Endothelial cell of umbilical vein (primary cell): ENCODE measurements at regions not wholly inside any gene's neighbourhood (a gene's known extent, or its start where the extent isn't known, plus 50 kb on each side); places are given as distances from the start of the nearest gene placed in this dataset.

Experiments used
- CTCF ChIP-seq, 2 donors: IDR thresholded peaks; 1 replicate in 1 of 2; 2 replicates in 1 of 2; pipeline ENCODE4 v1.5.1; 2011; ENCODE audit warnings: low read length in 2 of 2, mild to moderate bottlenecking in 2 of 2, moderate library complexity in 2 of 2, control low read depth in 1 of 2, inconsistent platforms in 1 of 2, low read depth in 1 of 2; ENCODE audit not compliant: insufficient read depth in 1 of 2; ENCODE audit errors: extremely low read depth in 1 of 2
- EZH2 ChIP-seq: IDR thresholded peaks from 2 replicates; pipeline ENCODE4 v1.6.1; 2012; ENCODE audit warnings: borderline replicate concordance, low read depth, mild to moderate bottlenecking, moderate library complexity, low read length, inconsistent platforms; ENCODE audit not compliant: severe bottlenecking
- JUN ChIP-seq: IDR thresholded peaks from 2 replicates; pipeline ENCODE4 v1.6.1; 2011; ENCODE audit warnings: borderline replicate concordance, low read depth; ENCODE audit not compliant: insufficient read length, insufficient read depth
- POLR2A ChIP-seq: IDR thresholded peaks from 2 replicates; pipeline ENCODE4 v1.6.1; 2012; ENCODE audit warnings: low read depth, mild to moderate bottlenecking, control low read depth, low read length

DNA sequence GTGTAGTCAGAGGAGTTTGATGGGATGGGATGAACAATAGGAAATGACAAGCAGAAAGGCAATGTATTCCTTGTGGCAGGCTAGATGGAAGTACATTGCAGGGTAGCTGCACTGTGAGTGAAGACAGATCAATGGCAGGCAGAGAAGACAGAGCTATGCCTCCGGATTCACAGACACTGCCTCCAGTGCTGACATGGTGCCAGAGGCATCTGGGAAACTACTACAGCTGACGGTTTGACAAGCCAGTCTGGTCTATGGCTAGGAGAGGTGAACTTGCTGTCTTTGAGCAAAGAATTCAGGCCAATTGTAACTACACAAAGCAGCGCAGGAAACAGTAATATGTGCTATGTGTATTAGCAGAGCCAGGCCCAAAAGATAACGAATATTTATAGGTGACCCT is 193.5 kb downstream of the DIO2 start:
- TF ChIP-seq POLR2A (no peak), CTCF (IDR thresholded peaks at IDR 0.05; ENCODE audit: extremely low read depth in 1 of 2, insufficient read depth in 1 of 2, low read depth in 1 of 2, low read length in 2 of 2) (no peak), EZH2 (no peak), JUN (no peak)
